IPS-18c (cell line): ENCODE measurements at regions not wholly inside any gene's neighbourhood (a gene's known extent, or its start where the extent isn't known, plus 50 kb on each side); places are given as distances from the start of the nearest gene placed in this dataset.

Source experiments
- H3K4me3 ChIP-seq: 2 replicates; pipeline ENCODE4 v1.7.0; 2013; ENCODE audit warnings: low read depth, mild to moderate bottlenecking, low read length, moderate library complexity; ENCODE audit not compliant: insufficient read depth
- H3K9me3 ChIP-seq: one replicate; pipeline ENCODE4 v1.6.1; 2013; ENCODE audit warnings: mild to moderate bottlenecking, low read length, moderate library complexity; ENCODE audit not compliant: control insufficient read depth, insufficient read depth

- no peaks in the 10 kb centered on the region for H3K9me3 ChIP-seq
- no peak overlapping the region for H3K4me3 ChIP-seq
Measured at GRCh38 chr11:37968148-37968547, 1370.1 kb upstream of the RAG2 start.

DNA sequence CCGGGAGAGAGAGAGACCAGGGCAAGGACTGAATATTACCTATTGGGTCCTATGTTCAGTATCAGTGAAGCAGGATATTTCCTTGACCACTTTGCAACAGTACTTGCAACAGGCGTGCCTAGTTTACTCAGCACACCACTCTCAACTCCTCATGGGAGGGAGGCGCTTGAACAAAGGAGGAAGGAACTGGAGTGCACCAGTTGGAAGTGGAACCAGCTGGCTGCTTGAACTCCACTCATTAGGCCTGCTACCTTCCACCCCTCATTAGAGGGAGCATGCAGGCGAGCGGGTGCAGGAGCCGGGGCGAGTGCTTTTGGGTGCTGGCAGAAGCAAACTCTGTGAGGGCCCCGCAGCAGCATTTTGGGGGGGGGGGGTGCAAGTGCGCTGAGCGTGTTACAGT lies 1369.6 kb upstream of the RAG2 start:
- no peak overlapping the region for H3K4me3 ChIP-seq

GRCh38 chr11:37963440-37963839 lies 1365.4 kb upstream of the RAG2 start:
- Histone ChIP-seq H3K9me3 (no peaks in the 10 kb centered on the region), H3K4me3 (no peak overlapping the region)

More for the DNA sequence above, 1369.6 kb upstream of the RAG2 start:
- H3K9me3 ChIP-seq: no peaks in the 10 kb centered on the region

DNA sequence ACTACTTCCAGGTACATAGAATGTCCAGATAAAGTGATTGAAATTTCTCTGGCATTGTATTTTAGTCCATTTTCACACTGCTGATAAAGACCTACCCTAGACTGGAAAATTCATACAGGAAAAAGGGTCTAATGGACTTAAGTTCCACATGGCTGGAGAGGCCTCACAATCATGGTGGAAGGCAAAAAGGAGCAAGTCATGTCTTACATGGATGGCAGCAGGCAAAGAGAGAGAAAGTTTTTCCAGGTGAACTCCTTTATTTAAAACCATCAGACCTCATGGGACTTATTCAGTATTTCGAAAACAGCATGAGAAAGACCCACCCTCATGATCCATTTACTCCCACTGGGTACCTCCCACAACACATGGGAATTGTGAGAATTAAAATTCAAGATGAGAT lies 1359.7 kb upstream of the RAG2 start:
- H3K4me3 ChIP-seq: no peak overlapping the region
- H3K9me3 ChIP-seq: peaks cover 5% of the 10 kb centered on the region

DNA sequence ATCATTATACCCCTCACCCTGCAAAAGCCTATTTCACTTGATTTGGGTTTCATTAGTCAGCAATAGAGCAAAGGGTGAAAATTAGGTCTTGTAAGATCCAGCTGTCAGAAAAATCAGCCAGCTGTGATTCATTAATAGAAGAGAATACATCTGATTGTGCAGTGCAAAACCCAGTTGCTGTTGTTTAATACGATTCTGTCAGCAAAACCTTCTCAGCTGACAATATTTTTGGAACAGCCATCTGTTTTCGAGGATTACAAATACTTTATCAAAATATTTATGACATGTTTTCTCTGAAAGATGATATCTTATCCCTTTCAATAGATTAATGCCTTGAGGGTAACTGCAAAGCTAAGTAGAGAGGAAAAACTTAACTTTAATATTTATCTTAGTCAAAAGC lies 1354.0 kb upstream of the RAG2 start:
- peaks cover 5% of the 10 kb centered on the region for H3K9me3 ChIP-seq
- no peak overlapping the region for H3K4me3 ChIP-seq

DNA sequence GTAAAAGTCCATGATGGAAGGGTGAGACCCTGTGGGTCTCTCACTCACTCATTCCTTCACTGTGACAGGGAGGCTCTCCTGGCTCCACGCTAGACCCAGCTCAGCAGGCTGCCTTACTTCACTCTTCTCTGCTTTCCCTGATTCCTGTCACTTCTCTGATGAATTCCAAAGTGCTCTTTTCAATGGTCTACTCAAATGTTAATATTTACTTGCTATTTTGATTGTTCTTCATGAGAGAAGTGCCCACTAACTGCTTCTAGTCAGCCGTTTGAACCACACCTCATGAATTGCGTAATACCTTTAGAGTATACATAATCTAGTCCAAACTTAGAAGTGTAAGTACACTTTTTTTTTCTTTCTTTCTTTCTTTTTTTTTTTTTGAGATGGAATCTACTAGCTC lies 1350.2 kb upstream of the RAG2 start:
- Histone ChIP-seq H3K4me3 (no peak overlapping the region), H3K9me3 (no peaks in the 10 kb centered on the region)

DNA sequence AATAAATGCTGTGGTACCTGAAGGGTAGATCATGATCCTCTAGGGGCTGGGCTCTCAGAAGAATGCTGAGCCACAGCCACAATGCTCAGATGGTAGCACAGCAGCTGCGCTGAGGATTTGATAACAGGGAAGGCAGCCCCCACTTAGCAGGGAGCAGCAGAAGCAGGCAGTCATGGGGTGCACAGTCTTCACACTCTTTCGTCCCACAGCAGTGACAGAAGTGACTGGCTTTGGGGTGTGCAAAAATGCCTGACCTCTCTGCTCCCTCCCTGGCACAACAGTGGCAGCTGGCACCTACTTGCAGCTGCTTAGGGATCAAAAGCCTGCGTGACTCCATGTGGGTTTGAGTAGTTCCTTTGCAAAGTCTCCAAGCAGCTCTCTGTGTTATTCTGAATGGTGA lies 1349.8 kb upstream of the RAG2 start:
- H3K9me3 ChIP-seq: no peaks in the 10 kb centered on the region
- no peak overlapping the region for H3K4me3 ChIP-seq

DNA sequence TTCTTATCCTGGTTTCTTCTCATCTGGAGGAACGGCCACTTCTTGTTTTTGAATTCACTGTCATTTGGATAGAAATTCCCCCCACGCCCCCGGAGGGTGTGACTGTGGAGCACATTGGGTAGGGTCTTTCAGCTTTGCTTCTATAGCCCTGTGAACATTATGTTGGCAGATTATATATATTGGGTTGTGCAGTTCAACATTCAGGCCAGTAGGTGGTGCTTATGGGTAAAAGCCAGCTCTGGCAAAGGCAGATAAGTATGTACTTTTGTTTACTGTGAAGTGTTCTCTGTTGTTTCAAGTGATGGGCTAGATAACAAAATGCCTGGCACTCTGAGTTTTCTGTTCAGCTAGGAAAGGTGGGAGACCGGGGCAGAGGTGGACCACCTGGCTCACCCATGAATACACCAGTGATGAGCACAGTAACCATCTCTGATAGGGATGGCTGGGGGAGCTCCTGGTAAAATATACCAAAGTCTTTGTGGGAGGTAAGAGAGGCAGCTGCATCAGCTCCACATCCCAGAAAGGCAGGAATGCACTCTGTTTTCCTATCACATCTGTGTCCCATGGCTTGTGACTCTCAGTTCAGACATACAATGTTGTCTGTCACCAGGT lies 1348.2 kb upstream of the RAG2 start:
- no peak overlapping the region for H3K4me3 ChIP-seq

GRCh38 chr11:37942081-37942480 lies 1344.0 kb upstream of the RAG2 start:
- H3K4me3 ChIP-seq: no peak overlapping the region
- H3K9me3 ChIP-seq: no peaks in the 10 kb centered on the region

More for the DNA sequence above, 1348.2 kb upstream of the RAG2 start:
- H3K9me3 ChIP-seq: no peaks in the 10 kb centered on the region

DNA sequence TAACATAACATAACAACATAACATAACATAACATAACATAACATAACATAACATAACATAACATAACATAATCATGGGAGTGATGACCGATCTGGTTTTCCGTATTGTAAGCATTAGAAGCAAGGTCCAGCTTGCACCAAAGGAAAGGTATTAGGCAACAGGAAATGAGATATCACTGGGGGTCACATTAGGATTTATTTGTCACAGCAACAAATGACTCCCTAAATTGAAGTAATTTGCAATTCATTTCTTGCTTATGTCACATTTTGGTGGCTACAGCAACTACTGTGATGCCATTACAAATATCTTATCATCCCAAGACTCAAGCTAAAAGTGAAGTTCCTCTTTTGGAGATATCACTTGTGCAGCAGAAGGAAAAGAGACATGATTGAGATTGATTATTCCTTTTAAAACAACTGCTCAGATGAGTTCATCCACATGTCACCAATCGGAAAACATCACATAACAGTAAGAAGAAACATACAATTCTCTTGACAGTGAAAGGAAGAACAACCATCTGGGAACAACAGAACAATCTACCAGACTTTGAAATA lies 1331.1 kb upstream of the RAG2 start:
- H3K4me3 ChIP-seq: no peak overlapping the region
- H3K9me3 ChIP-seq: no peaks in the 10 kb centered on the region

- no peak overlapping the region for H3K4me3 ChIP-seq
- no peaks in the 10 kb centered on the region for H3K9me3 ChIP-seq
Measured at GRCh38 chr11:37926772-37927171, 1328.7 kb upstream of the RAG2 start.

DNA sequence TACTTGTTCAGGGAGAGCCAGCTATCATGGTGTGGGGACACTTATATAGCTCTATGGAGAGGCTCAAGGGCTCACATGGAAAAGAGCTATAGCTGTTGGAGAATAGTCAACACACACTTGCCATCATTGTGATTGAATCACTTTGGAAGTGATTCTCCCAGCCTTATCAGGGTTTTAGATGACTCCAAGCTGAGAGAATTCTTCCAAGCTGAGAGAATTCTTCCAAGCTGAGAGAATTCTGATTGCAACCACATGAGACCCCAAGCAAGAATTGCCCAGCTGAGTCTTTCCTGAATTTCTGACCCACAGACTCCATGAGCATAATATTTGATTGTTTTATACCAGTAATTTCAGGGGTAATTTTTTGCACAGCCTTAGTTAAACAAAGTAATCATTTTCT lies 1318.3 kb upstream of the RAG2 start:
- Histone ChIP-seq H3K4me3 (no peak overlapping the region), H3K9me3 (no peaks in the 10 kb centered on the region)

DNA sequence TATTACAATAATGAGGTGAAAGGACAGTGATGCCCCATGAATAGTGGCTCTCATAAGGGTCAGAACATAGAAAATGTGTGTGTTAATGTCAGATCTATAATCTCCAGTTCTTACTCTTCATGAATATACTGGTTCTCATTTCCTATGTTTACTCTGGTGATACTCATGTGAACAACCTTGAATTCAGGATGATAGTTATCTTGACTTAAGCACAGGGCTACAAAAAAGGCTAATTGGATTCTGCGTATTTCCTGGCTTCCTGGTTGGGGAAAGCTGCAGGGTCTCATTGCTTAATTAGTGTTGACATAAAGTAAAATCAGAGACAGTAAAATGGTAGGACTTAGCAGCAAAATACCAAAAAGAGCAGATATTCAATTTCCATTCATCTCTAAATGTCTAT lies 1316.8 kb upstream of the RAG2 start:
- H3K9me3 ChIP-seq: no peaks in the 10 kb centered on the region
- H3K4me3 ChIP-seq: no peak overlapping the region

DNA sequence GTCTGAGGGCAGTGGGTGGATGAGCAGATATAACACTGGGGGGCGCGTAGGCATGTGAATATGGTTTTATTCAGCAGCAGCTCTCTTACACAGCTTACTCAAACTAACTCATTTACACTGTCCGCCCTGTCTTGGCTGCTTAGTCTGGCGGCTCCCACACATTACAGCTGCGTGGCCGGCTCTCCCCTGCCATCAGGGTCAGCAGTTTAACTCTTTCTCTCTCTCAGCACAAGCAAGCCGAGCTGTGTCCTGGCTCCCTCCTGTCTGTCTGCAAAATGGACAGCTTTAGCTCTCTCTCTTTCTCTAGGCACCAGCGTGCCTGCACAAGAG lies 1310.1 kb upstream of the RAG2 start:
- Histone ChIP-seq H3K4me3 (no peak overlapping the region), H3K9me3 (no peaks in the 10 kb centered on the region)

GRCh38 chr11:37907436-37908218 lies 1309.6 kb upstream of the RAG2 start:
- no peaks in the 10 kb centered on the region for H3K9me3 ChIP-seq
- H3K4me3 ChIP-seq: no peak overlapping the region

GRCh38 chr11:37905707-37906417 lies 1307.8 kb upstream of the RAG2 start:
- no peaks in the 10 kb centered on the region for H3K9me3 ChIP-seq
- H3K4me3 ChIP-seq: no peak overlapping the region

DNA sequence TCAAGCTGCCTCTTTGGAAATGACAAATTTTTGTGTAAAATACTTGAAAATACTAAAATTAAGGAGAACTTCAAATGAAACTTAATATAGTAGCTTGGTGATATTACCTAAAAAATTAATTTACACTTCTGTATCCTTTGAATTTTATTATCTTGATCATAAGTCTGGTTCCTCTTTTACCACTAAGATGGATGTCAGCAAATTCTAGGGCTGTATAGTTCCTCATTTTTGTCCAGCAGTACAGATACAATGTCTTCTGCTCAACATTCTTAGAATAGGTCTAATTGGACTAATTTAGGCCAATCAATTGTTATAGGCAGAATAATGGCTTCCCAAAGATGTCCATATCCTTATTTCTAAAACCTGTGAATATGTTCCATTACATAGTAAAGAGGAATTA lies 1298.0 kb upstream of the RAG2 start:
- Histone ChIP-seq H3K9me3 (peaks cover 8% of the 10 kb centered on the region), H3K4me3 (no peak overlapping the region)

- Histone ChIP-seq H3K4me3 (no peak overlapping the region), H3K9me3 (no peaks in the 10 kb centered on the region)
Measured at GRCh38 chr11:37881741-37882140, 1283.7 kb upstream of the RAG2 start.
